ENCODE measurements at regions not wholly inside any gene's neighbourhood (a gene's known extent, or its start where the extent isn't known, plus 50 kb on each side); places are given as distances from the start of the nearest gene placed in this dataset.

GRCh38 chr2:128752691-128753263 lies 434.1 kb upstream of the HS6ST1 start:
- DNase-seq (ENCODE audit: low read depth), result no peak

- no peak for DNase-seq (ENCODE audit: low read depth)
Measured at GRCh38 chr2:128753321-128753720, 434.7 kb upstream of the HS6ST1 start.

- no peak for DNase-seq (ENCODE audit: low read depth)
Measured at GRCh38 chr2:128753800-128754199, 435.1 kb upstream of the HS6ST1 start.

GRCh38 chr2:128754246-128754724 lies 435.6 kb upstream of the HS6ST1 start:
- DNase-seq (ENCODE audit: low read depth), result peak; percentile 57

- DNase-seq (ENCODE audit: low read depth), result no peak
Measured at GRCh38 chr2:128755695-128756364, 437.2 kb upstream of the HS6ST1 start.

- DNase-seq (ENCODE audit: low read depth), result no peak
Measured at GRCh38 chr2:128756365-128756717, 437.7 kb upstream of the HS6ST1 start.

GRCh38 chr2:128765811-128766210 lies 447.1 kb upstream of the HS6ST1 start:
- DNase-seq (ENCODE audit: low read depth), result no peak

GRCh38 chr2:128768041-128768440 lies 449.4 kb upstream of the HS6ST1 start:
- no peak for DNase-seq (ENCODE audit: low read depth)

GRCh38 chr2:128769457-128770142 lies 450.9 kb upstream of the HS6ST1 start:
- DNase-seq (ENCODE audit: low read depth), result no peak

GRCh38 chr2:128770143-128771085 lies 451.7 kb upstream of the HS6ST1 start:
- no peak for DNase-seq (ENCODE audit: low read depth)

GRCh38 chr2:128771401-128771800 lies 452.7 kb upstream of the HS6ST1 start:
- DNase-seq (ENCODE audit: low read depth), result no peak

- DNase-seq (ENCODE audit: low read depth), result no peak
Measured at GRCh38 chr2:128772671-128773070, 454.0 kb upstream of the HS6ST1 start.

GRCh38 chr2:128773641-128774319 lies 455.1 kb upstream of the HS6ST1 start:
- no peak for DNase-seq (ENCODE audit: low read depth)

GRCh38 chr2:128774320-128775216 lies 455.9 kb upstream of the HS6ST1 start:
- no peak for DNase-seq (ENCODE audit: low read depth)

- no peak for DNase-seq (ENCODE audit: low read depth)
Measured at GRCh38 chr2:128775217-128775913, 456.7 kb upstream of the HS6ST1 start.

- no peak for DNase-seq (ENCODE audit: low read depth)
Measured at GRCh38 chr2:128775914-128776285, 457.2 kb upstream of the HS6ST1 start.

- no peak for DNase-seq (ENCODE audit: low read depth)
Measured at GRCh38 chr2:128776461-128777195, 458.0 kb upstream of the HS6ST1 start.

GRCh38 chr2:128777196-128778035 lies 458.7 kb upstream of the HS6ST1 start:
- no peak for DNase-seq (ENCODE audit: low read depth)

All from amniotic epithelial cell (primary cell).